HG03175 (cell line): ENCODE measurements at regions not wholly inside any gene's neighbourhood (a gene's known extent, or its start where the extent isn't known, plus 50 kb on each side); places are given as distances from the start of the nearest gene placed in this dataset.

Source experiments
- ATAC-seq: cut with Tn5 transposase; IDR thresholded peaks from one replicate; pipeline ENCODE4 v1.9.1; 2021; ENCODE audit warnings: mild to moderate bottlenecking, moderate library complexity; ENCODE audit not compliant: unreplicated experiment

DNA sequence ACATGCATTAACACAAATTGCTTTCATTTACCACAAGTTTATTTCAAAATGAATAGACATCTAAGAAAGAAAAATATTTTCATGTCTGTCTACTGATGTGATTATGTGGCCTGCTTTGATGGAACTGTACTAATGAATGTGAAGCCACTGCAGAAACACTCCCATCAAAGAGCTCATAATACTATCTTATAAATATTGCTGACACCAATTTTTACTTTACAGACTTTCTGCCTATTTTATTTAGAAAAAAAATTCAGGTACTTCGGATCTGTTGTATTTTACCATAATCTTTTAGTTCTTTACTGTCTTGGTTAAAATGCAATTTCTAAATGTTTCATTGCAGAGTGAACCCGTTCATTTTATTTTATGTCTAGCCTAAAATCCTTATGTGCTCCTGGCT lies 281.9 kb downstream of the ICE1 start:
- ATAC-seq, result no peak

DNA sequence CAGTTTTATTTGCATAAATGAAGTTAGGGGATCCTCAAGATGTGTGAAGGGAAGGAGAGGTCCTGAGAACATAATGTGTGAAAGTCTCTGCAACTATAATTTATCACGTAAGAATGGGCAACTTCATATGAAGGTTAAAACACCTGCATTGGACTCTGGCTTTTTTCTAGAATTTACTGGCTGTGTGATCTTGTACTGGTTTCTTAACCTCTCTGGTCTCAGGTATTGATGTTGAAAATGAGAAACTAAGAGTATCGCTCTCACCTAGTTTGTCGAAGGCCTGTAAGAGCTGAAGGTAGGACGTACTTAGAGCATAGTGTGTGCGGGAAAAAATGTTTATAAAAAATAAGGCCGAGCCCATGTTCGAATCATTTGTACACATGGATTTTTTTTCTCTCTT lies 280.5 kb downstream of the ICE1 start:
- ATAC-seq, result no peak

DNA sequence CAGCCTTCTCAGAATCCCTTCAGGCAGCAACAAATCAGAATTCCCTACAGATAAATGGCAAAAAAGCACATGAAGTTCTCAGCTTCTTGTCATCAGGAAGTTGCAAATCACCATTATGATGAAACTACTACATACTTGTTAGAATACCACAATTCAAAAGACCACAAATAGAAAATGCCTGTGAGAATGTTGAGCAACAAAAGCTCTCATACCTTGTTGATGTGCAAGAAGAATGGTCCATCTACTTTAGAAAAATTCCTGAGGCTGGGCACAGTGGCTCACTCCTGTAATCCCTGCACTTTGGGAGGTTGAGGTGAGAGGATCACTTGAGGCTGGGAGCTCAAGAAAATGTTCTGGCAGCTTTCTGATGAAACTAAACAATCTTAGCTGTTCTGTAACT lies 278.1 kb downstream of the ICE1 start:
- no peak for ATAC-seq

DNA sequence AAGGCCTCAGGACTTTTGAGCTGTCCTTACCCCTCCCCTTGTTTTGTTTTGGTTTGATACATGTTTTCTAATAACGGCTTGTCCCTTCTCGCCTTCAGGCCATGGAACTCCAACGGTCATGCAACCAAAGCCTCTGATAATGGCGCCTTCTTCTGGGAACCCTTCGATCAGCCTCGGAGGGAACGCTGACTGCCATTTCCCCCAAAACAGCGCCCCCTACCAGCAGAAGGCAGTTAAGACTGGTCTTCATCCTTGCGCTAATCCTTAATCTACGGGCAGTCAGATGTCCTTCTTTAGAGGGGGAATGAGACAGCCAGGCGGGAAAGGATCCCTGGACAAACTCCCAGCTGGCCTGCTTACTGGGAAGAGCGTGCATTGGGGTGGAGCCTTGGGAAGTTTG lies 276.6 kb downstream of the ICE1 start:
- ATAC-seq, result no peak

DNA sequence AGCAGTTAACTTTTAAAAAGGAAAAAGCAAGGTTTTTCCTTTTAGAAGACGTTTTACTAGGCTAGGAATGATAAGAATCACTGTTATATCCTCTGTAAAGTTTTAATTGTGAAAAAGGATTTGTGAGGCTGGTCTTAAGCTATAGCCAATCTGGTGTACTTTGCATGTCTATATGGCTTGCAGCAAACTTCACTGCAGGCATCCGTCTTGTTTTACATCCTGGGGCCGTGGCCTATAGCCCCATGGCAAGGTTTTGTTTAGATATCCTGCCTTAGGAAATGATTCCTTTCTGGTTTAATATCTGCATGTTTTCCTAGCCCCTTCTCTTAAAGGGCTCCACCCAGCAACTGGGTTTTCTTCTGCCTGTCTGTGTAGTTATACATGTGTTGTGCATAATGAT lies 272.8 kb downstream of the ICE1 start:
- no peak for ATAC-seq

DNA sequence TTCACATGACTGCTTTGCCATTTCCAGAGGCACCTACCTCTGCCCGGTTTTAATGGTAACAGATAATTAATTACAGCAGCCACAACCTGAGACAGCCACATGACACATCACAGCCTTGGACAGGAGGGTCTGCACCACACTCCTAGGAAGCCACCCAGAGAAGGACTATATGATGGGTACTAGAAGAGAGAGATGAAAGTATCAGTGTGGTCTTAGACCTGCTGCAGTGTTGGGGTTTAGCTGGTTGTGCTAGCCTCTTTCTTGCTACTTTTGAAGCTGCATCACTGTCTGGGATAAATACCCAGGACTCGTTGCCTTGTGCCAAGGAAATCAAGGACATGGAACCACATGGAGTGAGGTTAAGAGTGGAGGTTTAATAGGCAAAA lies 266.4 kb downstream of the ICE1 start:
- ATAC-seq, result no peak

DNA sequence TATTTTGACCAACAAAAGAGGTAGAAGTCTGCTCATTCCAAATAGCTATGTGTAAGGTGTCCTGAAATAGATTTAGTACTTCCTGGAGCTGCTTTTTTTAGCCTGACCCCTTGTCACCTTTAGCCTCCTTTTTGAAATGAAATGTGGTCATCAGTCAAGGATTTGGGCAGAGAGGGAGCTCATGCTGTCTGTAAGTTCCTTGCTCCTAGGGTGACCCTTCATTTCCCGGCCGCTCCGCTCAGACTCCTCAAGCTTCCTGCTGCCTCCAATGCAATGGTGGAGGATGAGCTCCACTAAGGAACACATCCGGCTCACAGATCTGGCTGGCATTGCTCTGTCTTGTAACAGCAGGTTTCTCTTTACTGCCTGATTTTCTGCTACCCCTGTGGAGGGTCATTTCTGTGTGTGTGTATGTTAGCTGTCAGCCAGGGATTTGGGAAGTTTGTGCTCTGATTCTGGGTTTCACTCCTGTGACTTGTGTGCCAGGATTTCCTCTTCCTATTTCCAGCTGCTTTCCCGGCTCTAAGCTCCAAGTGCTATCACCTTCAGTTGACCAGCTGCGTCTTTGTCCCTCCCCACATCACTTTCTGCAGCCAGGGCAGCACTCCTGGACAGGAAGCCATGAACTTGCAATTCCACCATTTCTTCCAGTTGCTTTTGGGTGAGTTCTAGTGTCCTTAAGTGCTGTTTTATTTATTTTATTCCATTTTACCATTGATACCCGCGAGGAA lies 265.9 kb downstream of the ICE1 start:
- no peak for ATAC-seq

DNA sequence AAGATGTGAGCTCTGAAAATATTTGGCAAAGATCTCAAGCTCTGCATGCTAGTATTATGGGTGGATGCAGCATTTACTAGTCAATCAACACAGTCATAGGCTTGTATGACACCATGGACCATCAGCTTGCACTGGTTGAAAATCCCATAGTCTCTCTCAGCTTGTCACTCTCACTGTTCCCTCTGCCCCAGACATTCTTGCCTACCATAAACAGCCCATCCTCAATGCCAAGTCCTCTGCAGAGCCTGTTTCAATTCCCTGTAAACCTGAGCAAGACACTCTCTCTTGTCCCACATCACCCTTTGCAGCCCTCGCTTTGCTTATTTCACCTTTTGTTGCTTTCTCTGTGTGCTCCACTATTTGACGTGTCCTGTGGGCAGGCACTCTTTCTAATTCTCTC lies 264.6 kb downstream of the ICE1 start:
- ATAC-seq, result no peak

DNA sequence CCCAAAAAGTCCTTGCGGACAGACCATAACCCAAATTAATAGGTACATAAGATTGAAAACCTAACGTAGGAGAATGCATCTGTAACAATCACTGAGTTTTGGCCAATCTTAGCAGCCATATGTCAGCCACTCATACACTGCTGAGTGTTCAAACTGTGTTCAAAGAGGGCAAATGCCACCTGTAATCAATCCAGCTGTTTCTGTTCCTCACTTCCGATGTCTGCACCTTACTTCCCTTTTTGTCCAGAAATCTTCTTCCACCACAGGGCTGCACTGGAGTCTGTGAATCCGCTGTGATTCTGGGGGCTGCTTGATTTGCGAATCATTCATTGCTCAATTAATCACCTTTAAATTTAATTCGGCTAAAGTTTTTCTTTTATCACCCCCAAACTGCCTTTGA lies 263.9 kb downstream of the ICE1 start:
- no peak for ATAC-seq

DNA sequence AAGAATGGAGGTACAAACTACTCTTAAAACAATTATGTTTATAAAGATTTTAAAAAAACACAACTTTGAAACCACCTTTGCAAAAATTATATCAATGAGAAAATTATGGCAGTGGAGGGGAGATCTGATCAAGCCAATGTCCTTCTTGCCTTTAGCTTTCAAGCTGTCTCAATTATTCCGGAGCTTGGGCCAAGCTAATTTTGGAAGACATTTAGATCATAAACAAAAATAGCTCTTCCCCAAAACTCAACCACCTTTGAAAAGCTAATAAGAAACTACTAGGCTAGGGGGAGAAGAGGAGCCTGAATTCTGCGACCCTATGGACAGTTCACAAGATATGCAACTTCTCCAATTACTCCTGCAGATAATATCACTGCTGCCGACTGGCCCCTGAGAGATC lies 263.3 kb downstream of the ICE1 start:
- no peak for ATAC-seq

DNA sequence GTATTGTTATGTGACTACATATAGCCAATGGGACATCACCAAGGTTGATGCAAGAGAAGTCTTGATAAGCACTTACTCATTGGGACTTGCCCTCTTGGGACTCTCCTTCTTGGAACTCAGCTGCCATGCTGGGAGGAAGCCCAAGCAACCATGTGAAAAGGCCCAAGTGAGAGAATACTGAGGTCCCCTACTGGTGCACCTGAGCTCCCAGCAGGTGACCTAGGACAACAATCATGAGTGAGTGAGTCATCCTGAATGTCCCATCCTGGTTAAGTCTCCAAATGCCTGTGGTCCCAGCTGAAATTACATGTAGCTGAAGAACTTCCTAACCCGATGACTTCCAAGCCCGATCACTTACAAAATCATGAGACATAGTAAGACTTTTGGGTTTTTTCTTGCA lies 260.7 kb downstream of the ICE1 start:
- ATAC-seq, result no peak

DNA sequence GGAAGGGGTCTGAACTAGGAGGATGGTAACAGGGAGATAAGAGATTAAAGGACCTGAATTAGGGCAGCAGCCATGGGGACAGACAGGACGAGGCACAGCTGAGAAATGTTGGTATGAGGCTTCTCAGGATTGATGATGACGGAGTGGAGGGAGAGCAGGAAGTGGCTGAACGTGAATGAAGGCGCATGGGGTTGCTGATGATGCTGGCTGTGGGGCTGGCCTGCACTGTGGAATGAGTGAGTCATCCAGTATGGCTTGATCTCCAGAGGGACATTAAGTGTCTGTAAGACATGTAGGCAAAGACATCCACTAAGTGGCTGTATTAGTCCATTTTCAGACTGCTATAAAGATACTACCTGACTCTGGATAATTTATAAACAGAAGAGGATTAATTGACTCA lies 256.4 kb downstream of the ICE1 start:
- no peak for ATAC-seq

DNA sequence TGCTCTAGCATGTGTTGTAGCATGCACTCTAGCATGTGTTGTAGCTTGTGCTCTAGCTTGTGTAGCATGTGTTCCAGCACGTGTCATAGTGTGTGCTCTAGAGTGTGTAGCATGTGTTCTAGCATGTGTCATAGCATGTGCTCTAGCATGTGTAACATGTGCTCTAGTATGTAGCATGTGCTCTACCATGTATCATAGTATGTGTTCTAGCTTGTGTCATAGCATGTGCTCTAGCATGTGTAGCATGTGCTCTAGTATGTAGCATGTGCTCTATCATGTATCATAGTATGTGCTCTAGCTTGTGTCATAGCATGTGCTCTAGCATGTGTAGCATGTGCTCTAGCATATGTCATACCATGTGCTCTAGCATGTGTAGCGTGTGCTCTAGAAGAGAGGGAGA lies 255.3 kb downstream of the ICE1 start:
- ATAC-seq, result no peak

DNA sequence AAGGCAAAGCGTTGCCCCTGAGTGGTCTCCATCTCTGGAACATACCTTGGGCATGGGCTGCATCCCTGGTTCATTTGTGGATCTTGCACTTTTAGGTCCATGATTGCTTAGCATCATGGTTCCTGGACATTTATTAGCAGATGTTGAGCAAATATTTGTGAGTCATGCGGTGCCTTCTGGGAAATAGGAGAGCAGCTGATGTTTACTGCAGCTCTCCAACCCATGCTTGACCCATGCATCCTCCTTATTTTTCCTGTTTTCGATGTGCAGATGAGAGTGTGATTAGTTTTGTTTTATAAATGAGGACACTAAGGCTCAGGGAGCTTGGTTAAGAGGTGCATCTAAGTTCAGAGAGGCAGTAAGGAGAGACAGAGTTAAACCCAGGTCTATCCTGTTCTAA lies 253.7 kb downstream of the ICE1 start:
- no peak for ATAC-seq

DNA sequence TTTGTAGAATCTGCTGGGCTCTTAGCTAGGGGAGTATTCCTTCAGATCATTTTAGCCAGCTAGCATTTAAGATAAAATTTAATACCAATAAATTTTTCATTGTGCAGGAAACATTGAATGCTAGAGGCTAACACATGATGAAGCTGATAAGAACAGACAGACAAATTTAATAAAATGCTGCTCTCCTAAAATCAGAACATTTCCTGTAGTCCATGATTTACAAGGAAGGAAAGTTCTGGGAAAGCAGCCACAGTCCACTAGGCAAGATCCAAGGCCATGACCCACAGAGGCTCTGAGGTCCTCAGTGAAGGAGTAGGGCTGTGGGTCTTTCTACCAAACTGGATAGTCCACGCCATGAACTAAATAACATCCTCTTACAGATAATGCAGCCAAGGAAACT lies 253.0 kb downstream of the ICE1 start:
- ATAC-seq, result no peak

DNA sequence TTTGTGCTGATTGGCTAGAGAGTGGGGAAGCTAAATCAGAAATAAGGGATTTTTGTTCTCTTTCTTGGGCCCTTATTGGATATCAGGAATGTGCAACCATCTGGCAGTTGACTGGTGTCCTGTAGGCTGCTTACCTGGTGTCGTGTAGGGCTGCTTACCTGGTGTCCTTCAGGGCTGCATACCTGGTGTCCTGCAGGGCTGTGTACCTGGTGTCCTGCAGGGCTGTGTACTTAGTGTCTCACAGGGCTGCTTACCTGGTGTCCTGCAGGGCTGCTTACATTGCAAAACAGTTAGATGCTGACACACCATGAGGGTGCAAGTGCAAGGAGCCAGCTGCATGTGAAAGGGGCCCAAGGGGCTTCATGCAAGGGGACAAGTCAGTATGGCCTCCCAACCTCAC lies 249.3 kb downstream of the ICE1 start:
- ATAC-seq, result no peak

DNA sequence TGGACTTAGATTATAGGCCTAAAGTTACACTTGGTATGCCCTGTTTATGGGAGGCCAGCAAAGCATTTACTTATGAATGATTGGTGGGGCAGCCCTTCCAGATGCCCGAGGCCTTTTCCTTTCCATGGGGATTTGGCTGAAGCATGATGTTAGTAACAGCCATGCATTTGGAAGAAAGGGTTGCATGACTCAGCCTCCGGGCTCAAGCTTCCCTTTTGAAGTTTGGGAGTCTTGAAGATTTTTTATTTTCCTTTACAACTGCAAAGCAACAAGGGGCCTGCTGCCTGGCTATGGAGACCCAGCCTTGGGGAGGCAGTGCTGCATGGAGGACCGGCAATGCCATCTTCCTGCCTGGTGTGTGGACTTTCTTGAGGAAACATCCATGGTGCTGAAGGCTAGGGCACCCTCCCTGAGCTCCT lies 244.7 kb downstream of the ICE1 start:
- no peak for ATAC-seq

DNA sequence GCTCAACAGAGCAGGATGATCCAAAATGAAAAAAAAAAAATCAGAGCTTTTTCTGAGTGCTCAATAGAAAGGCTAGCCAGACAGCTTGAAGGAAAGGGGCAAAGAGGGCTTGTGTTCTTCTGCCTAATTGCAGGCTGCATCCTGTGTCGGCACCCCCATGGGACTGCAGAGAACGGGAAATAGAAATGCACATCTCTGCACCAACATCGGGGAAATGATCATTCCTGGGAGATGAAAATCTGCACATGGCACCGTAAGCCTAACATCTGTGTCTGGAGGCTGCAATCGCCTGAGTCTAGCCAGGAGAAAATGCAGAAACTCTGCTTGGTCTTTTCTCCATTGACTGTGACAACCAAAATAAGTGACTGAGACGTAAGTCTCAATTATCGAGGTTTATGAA lies 243.9 kb downstream of the ICE1 start:
- no peak for ATAC-seq

DNA sequence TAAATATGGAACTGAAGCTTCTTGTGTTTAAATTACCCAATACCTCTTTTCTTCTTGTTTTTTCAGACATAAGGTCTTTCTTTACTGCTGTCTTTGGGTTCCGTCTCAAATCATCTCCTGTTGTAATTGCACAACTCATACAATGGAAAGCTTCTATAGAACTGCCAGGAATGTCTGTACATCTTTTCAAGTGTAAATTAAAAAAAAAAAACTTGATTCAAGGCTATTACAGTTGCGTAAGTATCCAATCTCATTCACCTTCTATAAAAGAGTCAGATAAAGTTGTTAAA lies 243.5 kb downstream of the ICE1 start:
- ATAC-seq, result no peak

DNA sequence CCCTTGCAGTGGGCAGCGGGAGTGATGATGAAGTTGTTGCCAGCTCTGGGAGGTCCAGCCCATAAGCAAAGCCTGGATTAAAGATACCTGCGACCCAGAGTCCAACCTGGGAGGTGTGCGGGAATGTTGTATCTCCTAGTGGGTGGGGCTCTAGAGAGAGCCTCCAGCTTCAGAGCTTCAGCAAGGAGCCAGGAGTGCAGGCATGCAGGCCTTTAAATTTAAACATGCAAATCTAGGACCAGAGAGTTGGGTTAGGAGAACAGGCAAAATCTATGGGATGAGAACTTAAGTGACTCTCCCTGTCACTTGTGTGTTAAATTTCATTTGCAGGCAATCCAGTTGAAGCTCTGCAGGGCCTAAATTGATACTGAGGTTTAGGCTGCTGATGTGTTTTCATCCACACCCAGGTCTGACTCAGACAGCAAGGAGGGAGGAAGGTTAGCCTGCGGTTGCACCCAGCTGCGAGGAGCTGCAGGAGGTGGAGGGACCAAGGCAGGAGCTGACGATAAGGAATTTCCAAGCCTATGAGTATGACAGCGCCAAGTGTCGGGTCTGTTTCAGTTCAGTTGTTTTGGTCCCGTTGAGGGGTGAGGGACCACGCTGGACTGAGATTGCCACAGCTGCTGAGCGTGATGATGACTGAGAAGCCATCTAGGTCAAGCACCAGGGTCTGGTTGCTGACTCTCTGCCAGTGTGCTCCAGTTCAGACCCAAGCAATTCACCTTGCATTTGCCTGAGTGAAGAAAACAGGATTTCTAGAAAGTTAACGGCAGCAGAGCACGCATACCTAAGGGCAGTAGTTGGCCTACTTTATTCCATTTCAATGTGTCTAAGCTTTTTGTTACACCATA lies 243.0 kb downstream of the ICE1 start:
- no peak for ATAC-seq

DNA sequence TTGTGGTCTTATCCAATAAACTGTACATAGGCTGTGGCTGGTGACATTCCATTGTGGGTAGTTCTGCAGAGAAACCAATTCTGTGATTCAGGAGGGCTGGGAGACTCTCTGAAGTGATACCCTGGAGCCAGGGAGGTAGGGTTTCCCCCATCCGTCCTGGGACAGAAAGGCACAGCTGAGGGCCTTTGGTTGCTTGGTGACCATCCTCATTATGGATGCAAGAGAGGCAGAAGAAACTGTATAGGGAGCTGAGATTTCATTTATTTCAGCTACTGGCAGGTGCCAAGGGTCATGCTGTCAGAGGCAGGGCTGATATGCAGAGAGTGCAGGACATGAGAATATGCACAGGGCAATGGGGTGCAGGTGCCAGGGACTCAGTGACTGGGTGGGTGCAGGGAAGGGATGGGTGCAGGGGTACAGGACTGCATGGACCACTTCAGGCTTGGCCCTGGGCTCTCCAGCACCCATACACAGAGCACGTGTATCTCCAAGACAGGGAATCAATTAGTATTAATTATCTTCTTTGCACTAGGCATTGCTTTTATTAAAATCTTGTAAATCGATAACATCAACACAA lies 236.5 kb downstream of the ICE1 start:
- no peak for ATAC-seq

DNA sequence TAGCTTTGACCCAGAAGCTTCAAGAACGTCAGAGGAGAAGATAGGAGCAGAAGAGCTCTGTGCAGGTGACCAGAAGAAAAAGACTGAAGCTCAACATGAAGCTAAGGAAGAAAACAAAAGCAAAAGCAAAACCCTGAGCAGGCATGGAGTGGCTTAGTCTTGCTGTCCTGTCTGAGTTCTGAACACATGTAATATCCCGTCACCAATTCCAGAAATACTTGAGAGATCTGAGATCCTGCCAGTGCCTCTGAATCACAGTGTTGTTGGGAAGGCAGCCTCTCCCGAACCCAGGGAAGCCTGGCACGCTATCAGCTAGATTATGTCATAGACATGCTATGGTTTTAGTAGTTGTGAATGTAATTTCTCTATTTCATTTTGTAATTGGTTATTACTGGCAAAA lies 235.7 kb downstream of the ICE1 start:
- ATAC-seq, result no peak
